NCI-H128 (cell line): ENCODE measurements at regions not wholly inside any gene's neighbourhood (a gene's known extent, or its start where the extent isn't known, plus 50 kb on each side); places are given as distances from the start of the nearest gene placed in this dataset.

ENCODE experiments used
- DNase-seq: peaks from one replicate; lab custom pipeline; 2025; ENCODE audit not compliant: unreplicated experiment; lab: John Stamatoyannopoulos, UW

DNA sequence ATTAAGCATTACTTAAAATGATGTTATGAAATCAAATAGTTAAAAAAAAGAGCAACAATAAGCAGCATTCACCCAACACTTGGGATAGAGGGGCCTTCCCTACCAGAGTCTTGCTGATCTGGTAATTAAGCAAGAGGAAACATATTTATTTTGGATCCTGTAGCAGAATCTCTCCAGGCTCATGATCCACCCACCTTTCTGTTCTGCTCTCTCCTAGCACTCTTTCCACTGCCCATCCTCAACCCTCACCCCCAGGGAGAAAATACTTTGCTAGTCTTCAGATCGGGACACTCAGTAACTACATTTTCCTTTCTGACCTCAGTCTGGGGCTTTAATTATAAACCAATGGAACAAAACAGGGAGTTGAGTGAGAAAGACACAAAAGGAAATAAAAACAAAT, 1541.9 kb downstream of the AACS start:
- DNase-seq = no peak

DNA sequence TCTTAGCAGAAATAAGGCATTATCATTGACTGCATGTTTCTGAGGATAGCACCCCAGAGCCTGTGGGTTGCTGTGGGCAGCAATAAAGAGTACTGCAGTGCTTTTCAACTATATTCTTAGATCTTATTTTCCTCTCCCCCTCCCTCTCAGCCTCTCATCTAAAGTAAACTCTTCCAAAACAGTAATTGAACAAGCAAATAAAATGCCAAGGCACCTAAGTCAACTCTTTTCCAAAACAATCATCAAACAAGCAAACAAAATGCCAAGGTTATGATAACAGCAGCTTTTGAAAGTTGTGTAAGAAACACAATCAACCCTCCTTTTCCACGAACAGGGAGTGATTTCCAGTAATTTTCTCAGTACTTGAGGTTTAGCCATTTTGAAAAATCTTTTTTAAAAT, 1542.6 kb downstream of the AACS start:
- DNase-seq = no peak

DNA sequence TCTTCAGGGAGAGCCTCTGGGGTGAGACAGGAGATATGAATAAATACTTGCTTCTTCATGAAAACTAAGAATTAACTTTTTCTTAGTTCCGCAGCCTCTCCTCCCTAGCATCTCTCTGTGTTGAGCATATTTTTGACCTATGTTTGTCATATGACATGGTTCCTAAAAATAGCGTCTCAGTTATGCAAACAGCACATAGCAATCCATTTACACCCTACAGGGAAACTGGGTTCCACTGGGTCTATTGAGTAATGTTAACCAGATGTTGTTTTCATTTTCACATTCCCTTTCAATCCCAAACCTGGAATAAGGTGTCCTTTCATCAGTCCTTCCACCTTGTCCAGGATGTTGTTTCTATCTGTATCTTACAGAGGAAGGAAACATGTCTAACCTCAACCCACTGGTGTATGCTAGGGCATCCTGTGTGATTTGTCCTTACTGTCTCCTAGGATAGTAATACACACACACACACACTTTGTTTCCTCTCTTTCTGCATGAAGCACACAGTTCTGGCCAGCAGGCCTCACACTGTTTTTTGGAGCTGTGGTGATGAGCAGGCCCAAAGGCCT, 1543.5 kb downstream of the AACS start:
- no peak for DNase-seq

DNA sequence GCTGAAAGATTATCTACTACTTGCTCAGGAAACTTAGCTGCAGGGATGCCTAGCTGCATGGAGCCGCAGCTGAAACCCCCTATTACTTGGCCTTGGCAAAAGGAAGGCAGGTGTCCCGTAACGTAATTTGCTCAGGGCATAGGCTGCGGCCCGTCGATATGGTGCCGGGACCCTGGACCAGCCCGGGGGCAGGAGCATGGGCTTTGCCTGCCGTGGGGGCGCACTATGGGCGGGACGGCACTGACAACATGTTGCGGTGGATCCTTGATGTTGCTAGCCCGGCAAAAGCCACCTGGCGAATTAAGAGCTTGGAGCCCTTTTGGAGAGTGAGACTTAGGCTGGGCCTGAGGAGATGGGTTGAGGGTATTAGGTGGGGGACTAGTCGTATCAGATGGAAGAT, 1551.2 kb downstream of the AACS start:
- DNase-seq = no peak

DNA sequence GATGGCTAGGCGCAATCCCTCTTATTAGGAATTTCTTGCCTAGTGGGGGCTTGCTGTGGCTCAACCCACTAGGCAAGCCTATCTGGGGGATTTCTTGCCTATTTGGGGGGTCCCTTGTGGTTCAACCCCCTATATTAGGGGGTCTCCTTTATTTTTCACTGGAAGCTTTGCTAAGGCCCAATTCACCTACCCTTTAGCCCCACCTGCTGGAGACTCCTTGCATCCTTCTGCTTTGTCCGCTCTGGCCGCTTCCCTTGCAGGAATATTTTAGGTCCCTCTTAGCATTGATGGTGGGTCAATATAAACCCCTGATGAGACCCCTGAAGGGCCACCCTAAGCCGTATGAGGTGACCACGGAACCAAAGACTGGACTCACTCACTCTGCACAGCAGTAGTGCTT, 1552.1 kb downstream of the AACS start:
- no peak for DNase-seq

DNA sequence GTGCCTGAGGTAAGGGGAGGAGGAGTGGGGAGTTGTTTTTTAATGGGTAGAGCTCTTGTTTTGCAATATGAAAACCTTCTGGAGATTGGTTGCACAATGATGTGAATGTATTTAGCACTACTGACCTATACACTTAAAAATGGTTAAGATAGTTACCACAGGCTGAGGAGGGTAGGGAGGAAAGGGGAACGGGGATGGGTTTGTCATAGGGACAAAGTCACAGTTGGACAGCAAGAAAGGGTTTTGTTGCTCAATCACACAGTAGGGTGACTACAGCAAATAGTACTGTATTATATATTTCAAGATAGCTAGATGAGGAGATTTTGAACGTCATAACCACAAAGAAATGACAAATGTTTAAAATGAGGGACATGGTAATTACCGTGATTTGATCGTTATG, 1562.4 kb downstream of the AACS start:
- no peak for DNase-seq

DNA sequence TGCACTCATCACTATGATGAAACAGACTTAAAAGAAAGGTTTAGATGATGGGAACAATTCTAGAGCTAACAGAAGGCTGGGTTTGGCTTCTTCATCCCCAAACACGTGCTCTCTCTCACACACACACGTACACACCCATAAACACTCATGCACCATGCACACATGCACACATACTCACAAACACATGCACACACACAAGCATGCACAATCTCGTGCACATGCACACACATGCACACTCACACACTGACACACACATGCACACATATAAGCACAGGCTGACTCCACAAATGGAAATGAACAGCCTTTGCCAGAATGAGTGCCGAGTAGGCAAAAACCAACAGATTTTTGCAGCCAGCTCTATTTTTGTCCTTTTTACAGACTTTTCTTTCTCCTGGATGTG, 1571.6 kb downstream of the AACS start:
- DNase-seq = no peak

DNA sequence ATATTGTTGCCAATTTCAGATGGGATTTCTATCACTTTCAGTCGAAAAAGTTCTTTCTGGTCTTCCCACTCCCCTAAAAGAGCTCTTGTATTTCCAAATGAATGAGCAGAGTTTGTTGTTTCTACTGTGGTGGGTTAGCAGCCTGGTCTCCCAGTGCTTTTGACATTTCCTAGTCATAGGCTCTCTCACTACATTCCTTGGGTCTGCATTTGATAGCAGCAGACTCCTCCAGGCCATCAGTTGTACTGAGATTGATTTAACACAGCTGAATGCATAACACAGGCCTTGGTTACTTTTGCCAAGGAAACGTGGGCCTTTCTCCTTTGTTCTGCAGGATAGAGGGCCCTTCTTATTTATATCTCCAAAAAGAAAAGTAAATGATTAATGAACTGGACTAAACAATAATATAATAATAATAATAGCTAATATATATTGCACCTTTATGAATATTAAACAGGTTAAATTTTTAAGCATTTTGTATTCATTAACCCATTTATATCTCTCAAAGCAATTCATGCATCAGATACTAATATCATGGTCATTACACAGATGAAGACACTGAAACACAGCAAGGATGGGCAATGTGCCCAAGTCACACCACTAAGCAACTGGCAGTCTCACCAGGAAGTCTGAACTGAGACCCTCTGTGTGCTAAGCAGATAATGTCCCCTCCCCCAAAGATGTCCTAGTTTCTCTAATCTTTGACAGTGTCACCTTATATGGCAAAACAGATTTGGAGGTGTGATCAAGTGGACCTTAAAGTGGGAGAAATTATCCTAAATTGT, 1579.2 kb downstream of the AACS start:
- DNase-seq = no peak

DNA sequence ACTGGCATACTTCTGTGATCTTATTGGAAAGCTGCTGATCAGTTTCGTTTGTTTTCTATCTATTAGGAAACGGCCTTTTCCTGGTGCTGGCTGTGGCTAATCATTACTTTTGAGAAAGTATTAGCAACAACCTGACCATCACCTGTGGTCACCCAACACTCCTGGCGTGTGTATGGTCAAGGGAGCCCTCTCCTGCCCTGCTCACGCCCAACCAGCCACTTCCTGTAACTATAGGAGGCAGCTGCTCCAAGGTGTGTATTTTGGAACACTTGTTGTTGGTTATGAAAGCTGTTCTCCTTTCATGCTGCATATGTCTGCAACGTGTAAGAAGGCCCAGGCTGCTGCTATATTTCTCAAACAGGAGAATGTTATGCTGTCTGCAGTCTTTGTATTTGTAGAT, 1582.8 kb downstream of the AACS start:
- no peak for DNase-seq

DNA sequence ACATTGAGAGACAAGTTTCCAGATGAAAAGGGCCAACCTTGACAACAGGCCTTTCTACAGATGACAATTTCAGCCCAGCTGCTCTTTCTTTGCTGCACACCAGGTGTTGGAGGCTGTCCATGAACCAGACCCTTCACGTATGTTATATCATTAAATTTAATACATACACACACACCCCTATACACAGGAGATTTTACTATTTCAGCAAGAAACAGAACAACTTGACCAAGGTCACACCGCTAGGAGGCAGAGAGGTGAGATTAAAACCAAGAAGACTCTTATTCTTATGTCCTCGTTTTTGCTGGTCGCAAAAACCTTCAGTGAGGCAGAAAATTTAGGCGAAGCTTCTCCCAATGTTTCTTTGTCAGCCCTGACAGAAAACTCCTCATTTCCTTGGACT, 1585.9 kb downstream of the AACS start:
- no peak for DNase-seq

DNA sequence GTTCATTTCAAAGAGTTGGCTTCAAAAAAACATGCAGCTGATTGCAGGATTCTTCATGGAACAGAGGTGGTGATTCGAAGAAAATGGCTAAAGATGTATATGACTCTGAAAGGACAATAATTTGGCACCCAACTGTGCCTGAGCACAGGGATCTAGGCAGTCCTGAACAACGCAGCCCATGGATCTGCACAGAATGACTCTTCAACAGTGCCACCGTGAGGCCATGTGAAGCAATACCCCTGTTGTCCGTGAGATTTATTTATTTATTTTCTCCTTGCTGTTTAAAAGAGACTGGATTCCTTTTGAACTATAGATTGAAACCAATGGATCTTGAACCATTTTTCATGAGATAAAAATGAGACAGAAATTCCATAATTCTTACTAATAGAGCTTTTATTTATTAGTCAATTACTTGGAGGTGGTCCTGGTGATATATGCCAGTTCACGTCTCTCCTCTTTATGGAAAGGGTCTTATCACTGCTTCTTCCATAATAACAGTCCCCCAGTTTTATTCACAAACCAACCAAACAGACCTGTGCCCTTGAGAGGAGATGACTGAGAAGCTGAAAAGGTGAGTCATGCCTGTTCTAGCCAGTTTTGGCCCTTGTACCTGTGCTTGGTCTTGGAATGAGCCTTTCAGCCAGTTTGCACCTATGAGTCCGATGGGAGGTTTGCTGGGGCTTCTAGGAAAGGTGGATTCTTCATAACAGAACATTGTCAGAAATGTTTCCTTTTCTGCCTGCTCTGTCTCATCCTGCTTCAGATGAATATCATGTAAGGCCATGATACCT, 1598.3 kb downstream of the AACS start:
- DNase-seq = no peak

DNA sequence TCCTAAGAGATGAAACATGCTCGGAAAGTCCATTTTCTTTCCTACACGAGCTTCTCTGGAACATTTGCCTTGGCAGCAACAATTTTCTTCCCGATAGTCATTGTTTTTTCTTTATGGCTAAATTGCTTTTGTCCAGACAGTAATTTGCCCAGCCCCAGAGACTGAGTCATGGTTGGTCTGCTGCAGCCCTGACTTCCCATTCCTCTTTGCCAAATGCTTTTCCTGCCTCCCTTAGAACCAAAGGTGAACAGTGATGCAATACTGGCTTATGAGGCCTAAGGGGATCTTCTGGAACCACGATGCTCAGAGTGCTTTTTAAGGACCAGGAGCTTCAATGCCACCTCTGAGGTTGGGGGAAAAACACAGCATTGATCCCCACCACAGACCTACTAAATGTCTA, 1599.6 kb upstream of the TMEM132C start:
- DNase-seq = no peak

DNA sequence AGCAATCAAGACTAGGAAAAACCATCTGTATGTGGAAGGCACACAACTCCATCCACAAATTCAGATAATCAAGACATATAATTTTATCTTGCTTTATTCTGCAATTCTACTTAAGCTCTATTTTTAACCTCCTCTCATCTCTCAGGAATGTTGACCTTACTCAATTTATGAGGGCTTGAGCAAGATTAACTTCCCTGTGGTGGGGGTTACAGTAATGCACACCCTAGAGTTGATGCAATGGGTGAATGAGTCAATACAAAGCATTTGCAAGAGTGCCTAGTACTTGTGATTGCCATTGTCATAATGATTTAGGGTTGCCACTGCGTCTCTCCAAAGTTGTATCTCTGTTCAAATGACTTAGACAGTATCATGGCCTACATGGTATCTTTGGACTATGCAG, 1598.4 kb upstream of the TMEM132C start:
- no peak for DNase-seq

DNA sequence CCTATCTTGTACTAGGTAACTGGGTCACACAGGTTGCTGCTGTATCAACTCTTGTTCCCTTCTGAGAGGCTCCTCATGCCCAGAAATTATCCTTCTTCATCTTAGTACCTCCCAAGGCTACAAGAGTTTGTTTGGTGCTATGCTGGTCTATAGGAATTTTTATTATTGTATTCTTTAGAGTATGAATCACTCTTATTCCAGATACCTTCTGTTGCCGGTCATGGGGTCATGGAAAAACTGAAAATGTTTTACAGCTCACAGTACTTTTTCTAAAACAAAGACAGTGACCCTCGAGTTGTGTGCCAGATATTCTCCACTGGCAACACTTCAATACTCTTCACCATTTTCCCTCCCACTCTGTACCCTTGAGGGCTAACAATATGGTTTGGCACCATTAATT, 1598.0 kb upstream of the TMEM132C start:
- no peak for DNase-seq

DNA sequence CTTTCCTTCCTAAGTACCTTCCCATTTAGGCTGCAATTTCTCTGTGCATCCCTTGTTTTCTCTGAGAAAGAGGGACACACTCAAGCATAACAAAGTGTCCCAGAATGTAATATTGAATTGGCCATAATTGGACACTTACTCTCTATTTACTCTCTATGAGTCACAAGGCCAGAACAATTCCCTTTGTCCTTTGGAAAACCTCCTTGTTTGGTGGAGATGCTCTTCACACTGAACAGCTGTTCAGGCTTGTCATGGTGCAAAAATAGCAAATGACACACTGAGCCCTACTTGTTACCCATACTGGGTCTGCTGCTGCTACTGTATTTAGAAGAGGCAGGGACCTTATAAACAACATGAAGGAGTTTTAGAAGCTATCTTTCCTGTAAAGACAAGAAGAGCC, 1590.5 kb upstream of the TMEM132C start:
- DNase-seq = no peak

DNA sequence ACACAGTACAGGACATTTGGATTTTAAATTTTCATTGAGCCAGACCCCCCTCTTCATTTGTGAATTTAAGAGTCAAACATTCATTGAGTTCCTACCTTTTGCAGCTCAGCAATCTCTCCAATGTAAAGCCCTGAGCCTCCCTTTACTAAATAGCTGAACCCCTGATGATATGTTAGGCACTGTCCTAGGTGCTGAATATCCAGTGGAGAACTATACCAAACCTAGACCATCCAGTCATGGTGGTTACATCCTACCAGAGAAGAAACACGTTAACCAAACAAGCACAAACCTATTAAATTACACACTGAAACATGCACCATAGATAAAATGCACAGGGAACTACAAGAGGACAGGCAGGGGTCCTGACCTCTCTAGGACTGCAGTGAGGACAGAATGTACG, 1585.3 kb upstream of the TMEM132C start:
- DNase-seq = no peak

DNA sequence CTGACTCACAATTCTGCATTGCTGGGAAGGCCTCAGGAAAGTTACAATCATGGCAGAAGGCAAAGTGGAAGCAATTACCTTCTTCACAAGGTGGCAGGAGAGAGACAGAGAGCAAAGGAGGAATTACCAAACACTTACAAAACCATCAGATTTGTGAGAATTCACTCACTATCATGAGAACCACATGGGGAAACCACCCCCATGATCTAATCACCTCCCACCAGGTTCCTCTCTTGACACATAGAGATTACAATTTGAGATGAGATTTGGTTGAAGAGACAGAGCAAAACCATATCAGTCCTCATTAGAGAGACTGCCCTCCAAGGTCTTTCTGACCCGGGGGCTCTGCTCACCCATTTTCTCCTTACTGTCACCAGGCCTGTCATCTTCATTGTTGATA, 1582.3 kb upstream of the TMEM132C start:
- DNase-seq = no peak

DNA sequence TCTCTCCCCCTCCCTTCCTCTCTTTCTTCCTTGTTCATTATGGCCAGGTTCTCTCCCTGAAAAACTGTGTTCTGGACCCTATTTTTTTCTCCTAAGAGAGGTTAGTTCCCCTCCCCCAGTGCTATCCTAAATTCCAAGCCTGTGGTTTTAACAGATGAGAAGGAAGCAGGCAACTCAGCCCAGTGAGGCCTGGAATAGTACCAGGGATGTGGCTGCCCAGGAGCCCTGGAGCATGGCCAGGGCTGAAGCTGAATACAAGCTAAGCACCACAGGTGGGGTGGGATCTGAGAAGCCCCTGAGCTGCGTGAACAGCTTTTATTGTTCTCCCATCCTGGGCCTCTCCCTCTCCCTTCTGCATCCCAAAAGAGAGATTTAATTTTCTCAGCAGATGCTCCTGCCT, 1581.3 kb upstream of the TMEM132C start:
- no peak for DNase-seq

DNA sequence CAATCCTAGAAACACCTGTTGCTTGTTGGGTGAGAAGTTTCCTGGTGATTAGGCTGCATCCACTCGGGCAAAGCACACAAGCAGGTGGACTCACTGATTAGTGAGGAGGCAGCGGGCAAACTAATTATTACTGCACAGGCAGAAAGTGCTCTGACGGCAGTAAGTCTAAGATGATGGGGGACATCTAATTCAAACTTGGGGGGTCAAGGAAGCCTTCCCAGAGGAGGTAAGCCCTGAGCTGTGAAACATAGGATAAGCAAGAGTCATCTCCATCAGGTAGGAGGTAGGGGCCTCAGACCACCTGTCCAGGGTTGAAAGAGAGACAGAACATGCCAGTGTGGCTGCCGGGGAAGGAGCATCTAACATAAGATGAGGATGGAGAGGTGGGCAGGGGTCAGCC, 1578.4 kb upstream of the TMEM132C start:
- no peak for DNase-seq

DNA sequence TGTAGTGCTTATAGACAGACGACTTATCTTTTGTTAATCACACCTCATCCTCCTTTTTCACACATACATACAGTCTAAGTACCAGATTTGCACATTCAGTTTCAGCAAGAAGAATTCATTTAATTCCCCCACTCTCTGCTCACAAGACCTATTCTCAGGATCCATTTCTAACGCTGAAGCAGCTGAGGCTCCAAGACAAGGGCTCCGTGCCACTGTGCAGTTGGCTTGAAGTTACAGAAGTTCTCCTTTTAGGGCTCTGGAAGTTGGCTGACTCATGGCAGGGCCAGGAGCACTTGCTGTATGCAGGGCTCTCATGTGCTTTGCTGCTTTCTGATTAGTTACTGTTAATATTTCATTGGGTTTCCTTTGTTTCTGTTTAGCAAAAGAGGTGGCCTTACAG, 1566.9 kb upstream of the TMEM132C start:
- no peak for DNase-seq

DNA sequence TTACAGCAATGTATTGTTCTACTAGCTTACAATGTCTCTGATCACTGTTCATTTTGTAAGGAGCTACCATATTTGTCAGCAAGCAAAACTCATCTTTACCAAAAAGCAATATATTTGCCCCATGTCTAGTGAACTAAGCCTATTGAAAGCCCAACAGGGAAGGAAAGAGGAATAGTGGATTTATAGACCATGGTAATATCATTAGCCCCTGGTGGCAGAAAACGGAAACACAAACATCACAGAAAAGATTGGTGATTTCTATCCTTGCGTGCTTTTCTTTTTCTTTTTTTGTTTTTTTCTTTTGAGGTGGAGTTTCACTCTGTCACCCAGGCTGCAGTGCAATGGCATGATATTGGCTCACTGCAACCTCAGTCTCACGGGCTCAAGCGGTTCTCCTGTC, 1562.4 kb upstream of the TMEM132C start:
- DNase-seq = no peak

DNA sequence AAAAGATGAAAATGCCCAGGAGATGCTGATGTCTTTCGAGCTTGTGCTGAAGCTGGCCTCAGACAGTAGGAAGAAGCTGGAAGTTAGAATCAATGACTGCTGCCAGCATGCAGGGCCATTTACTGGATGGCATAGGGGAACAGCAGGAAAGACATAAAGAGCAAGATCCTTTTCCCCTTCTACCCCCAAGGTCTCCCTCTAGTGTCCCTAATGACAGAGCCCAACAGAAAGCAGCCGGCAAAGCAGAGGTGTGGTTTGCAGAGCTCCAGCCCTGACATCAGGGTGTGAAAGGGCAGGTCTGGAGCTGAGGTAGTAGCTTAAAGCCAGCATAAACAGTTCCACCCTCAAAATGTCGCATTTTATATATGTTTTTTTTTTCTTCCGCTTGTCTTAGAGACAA, 1560.7 kb upstream of the TMEM132C start:
- no peak for DNase-seq
